Stomach (tissue), 8 donors: ENCODE measurements at regions not wholly inside any gene's neighbourhood (a gene's known extent, or its start where the extent isn't known, plus 50 kb on each side); places are given as distances from the start of the nearest gene placed in this dataset.

ENCODE experiments used
- DNase-seq, 2 donors: peaks; one replicate each; pipeline versions ENCODE4 v3.0.0 to v3.0.0-alpha.2; 2013 to 2019
- H3K27ac ChIP-seq, 5 donors: fragments of 200-600 bp in 4 of 5; sonication (generic) in 4 of 5; one replicate each; pipeline ENCODE4 v1.5.1; 2013 to 2019; ENCODE audit warnings: mild to moderate bottlenecking in 1 of 5, moderate library complexity in 1 of 5
- H3K27me3 ChIP-seq, 3 donors: fragments of 200-600 bp; sonication (generic); one replicate each; pipeline ENCODE4 v1.5.1; 2017 to 2019; ENCODE audit warnings: mixed run types in 1 of 3
- H3K36me3 ChIP-seq, 4 donors: fragments of 200-600 bp; sonication (generic); 1 replicate in 3 of 4; 2 replicates in 1 of 4; pipeline ENCODE4 v1.5.1; 2016 to 2019
- H3K4me1 ChIP-seq, 4 donors: fragments of 200-600 bp; sonication (generic); one replicate each; pipeline ENCODE4 v1.5.1; 2016 to 2019
- H3K4me3 ChIP-seq, 4 donors: fragments of 200-600 bp; sonication (generic) in 3 of 4; one replicate each; pipeline ENCODE4 v1.5.1; 2016 to 2019; ENCODE audit warnings: mild to moderate bottlenecking in 1 of 4
- H3K9me3 ChIP-seq, 4 donors: fragments of 200-600 bp; sonication (generic); one replicate each; pipeline ENCODE4 v1.5.1; 2016 to 2019
- CTCF ChIP-seq, 7 experiments: fragments of 450-650 bp in 4 of 7; fragments of 200-600 bp in 3 of 7; sonication (generic) in 3 of 7; IDR thresholded peaks; one replicate each; pipeline ENCODE4 v1.5.1; 2016 to 2019; ENCODE audit warnings: antibody characterized with exemption in 7 of 7, control low read depth in 2 of 7, mild to moderate bottlenecking in 1 of 7
- EP300 ChIP-seq: sonication (generic); formaldehyde crosslinking; IDR thresholded peaks from one replicate; pipeline ENCODE4 v1.6.1; 2017; ENCODE audit warnings: antibody characterized with exemption
- POLR2A ChIP-seq, 4 donors: fragments of 450-650 bp; IDR thresholded peaks; one replicate each; pipeline ENCODE4 v1.6.1; 2016; ENCODE audit warnings: antibody characterized with exemption in 4 of 4, control low read depth in 2 of 4, mild to moderate bottlenecking in 1 of 4, moderate library complexity in 1 of 4
- POLR2AphosphoS5 ChIP-seq, 3 donors: sonication (generic); formaldehyde crosslinking; IDR thresholded peaks; one replicate each; pipeline ENCODE4 v1.6.1; 2016; ENCODE audit warnings: antibody characterized with exemption in 3 of 3
- WGBS, 5 donors: extraction: QIAGEN DNeasy Blood & Tissue Kit in 3 of 5; methylation state at CpG; one replicate each; pipeline versions ENCODE4 v1.1.5 to v1.1.7; 2013 to 2018; 5-methylcytosine and 5-hydroxymethylcytosine counted together
- intact Hi-C: fragments of 100-400 bp; cut with DNase I; formaldehyde crosslinking; loops from one replicate; pipeline ENCODE4 v1.15.1; 2023; ENCODE audit warnings: low total_unique reads
- donor health status: healthy with polysubstance abuse.
- donor health status: Bipolar disorder and iron deficiency.
- donor health status: healthy.

- H3K4me1 ChIP-seq, result no peaks in the 10 kb centered on the region
- H3K4me3 ChIP-seq, result no peak overlapping the region
- intact Hi-C loops, result no loop called here
- WGBS, 5 donors, result 79 to 91% (median 80%) methylated on average over 3 of the region's 3 CpGs
- no peak for DNase-seq
- TF ChIP-seq CTCF (IDR thresholded peaks at IDR 0.05) (no peak), POLR2AphosphoS5 (IDR thresholded peaks at IDR 0.05) (no peak), POLR2A (IDR thresholded peaks at IDR 0.05) (no peak), EP300 (no peak)
- no peaks in the 10 kb centered on the region for H3K36me3 ChIP-seq
- H3K27me3 ChIP-seq, result no peaks in the 10 kb centered on the region
- H3K27ac ChIP-seq, result no peak overlapping the region
- no peaks in the 10 kb centered on the region for H3K9me3 ChIP-seq
Observed at GRCh38 chr12:66033151-66033550, 97.4 kb downstream of the LLPH start.

DNA sequence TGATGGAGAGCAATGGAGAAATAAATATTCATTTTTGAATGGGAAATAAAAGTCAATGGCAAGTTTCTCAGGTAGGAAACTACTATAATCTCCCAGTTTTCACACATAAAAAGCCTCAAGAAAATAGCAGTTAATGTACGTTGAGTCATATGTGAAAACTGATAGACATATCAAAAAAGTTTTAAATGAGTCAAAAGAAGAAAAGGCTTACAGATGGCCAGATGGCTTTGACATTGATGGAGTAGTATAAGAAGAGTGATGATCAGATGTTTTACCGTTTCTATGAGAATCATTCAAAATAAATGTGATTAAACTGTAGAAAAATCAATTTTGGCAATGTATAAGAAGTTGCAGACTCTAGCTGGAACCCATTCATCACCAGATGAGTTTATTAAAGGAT lies 97.8 kb downstream of the LLPH start:
- 65 to 80% (median 77%) methylated on average over 2 of the region's 2 CpGs for WGBS, 5 donors
- Histone ChIP-seq H3K27ac (no peak overlapping the region), H3K4me3 (no peak overlapping the region), H3K36me3 (no peaks in the 10 kb centered on the region), H3K9me3 (no peaks in the 10 kb centered on the region), H3K4me1 (no peaks in the 10 kb centered on the region), H3K27me3 (no peaks in the 10 kb centered on the region)
- intact Hi-C loops, result no loop called here
- no peak for DNase-seq
- TF ChIP-seq EP300 (no peak), CTCF (IDR thresholded peaks at IDR 0.05) (no peak), POLR2AphosphoS5 (IDR thresholded peaks at IDR 0.05) (no peak), POLR2A (IDR thresholded peaks at IDR 0.05) (no peak)

DNA sequence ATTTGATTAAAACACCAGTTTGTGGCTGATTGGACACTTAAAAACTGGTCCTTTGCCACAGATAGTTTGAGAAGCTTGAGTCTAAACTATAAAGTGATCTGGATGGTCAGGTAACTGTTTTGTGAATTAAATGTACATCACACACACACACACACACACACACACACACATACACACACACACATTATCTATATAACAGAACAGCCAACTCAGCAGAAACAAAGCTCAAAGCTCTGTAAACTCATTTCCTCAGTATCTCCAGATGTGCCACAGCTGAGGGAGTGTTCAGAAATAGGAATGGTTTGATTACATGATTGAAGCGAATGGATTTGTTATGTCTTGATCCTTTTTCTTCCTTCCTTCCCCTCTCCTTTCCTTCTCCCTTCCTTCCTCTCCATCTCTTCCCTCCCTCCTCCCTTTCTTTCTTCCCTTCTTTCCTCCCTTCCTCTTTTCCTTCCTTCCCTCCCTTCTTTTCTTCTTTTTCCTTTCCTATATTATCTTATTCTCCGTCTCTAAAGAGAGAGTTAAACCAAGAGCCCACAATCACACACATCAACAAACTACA lies 100.3 kb downstream of the LLPH start:
- H3K27ac ChIP-seq, result no peak overlapping the region
- 30 to 47% (median 41%) methylated on average over 2 of the region's 2 CpGs for WGBS, 5 donors
- DNase-seq, result no peak
- H3K4me1 ChIP-seq, result no peaks in the 10 kb centered on the region
- H3K36me3 ChIP-seq, result no peaks in the 10 kb centered on the region
- no peaks in the 10 kb centered on the region for H3K27me3 ChIP-seq
- no peaks in the 10 kb centered on the region for H3K9me3 ChIP-seq
- intact Hi-C loops, result no loop called here
- TF ChIP-seq EP300 (no peak), CTCF (IDR thresholded peaks at IDR 0.05) (no peak)
- H3K4me3 ChIP-seq, result no peak overlapping the region

DNA sequence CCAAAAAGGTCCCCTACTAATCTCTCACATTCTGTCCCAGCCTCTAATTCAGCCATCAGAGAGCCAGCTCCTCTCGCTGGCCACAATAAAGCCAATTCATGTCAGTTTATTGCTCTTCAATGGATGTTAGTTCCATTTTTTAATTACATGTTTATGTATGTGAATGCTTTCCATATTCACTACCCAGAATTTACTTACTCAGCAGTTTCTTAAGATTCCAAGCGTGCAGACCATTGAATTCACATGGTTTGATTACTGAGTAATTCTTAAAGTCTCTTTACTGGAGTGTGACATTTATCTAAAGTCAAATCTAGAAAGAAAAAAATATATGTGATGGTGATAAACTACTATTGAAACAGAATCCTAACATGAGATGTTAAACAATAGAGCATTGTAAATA lies 102.2 kb downstream of the LLPH start:
- H3K4me1 ChIP-seq, result no peaks in the 10 kb centered on the region
- no peaks in the 10 kb centered on the region for H3K9me3 ChIP-seq
- 79 to 83% (median 81%) methylated on average over 2 of the region's 2 CpGs for WGBS, 5 donors
- H3K4me3 ChIP-seq, result no peak overlapping the region
- no peak overlapping the region for H3K27ac ChIP-seq
- no peaks in the 10 kb centered on the region for H3K36me3 ChIP-seq
- TF ChIP-seq EP300 (no peak), POLR2AphosphoS5 (IDR thresholded peaks at IDR 0.05) (no peak), POLR2A (IDR thresholded peaks at IDR 0.05) (no peak)
- DNase-seq, result no peak
- peaks cover 0 to 9% (median 0%) of the 10 kb centered on the region in 3 donors for H3K27me3 ChIP-seq
- intact Hi-C loops, result no loop called here

- no peaks in the 10 kb centered on the region for H3K9me3 ChIP-seq
- no peak overlapping the region for H3K27ac ChIP-seq
- TF ChIP-seq POLR2AphosphoS5 (IDR thresholded peaks at IDR 0.05) (no peak), POLR2A (IDR thresholded peaks at IDR 0.05) (no peak), EP300 (no peak), CTCF (IDR thresholded peaks at IDR 0.05) (no peak)
- no peak for DNase-seq
- intact Hi-C loops, result no loop called here
- no peak overlapping the region for H3K4me3 ChIP-seq
- peaks cover 0 to 9% (median 0%) of the 10 kb centered on the region in 3 donors for H3K27me3 ChIP-seq
- no peaks in the 10 kb centered on the region for H3K36me3 ChIP-seq
- H3K4me1 ChIP-seq, result no peaks in the 10 kb centered on the region
- 27 to 60% (median 30%) methylated on average over 2 of the region's 2 CpGs for WGBS, 5 donors
Observed at GRCh38 chr12:66025477-66025876, 105.1 kb downstream of the LLPH start.
